EH (cell line): ENCODE measurements at regions not wholly inside any gene's neighbourhood (a gene's known extent, or its start where the extent isn't known, plus 50 kb on each side); places are given as distances from the start of the nearest gene placed in this dataset.
"Not testable (repeated sequence)": the region's sequence is repeated elsewhere in the genome, so short reads cannot be mapped to it uniquely, and the experiment has no call there.

ENCODE experiments used
- DNase-seq: peaks from one replicate; pipeline ENCODE4 v3.0.0-alpha.2; 2015; ENCODE audit warnings: low read depth

GRCh38 chr11:134494395-134494794 lies 82.4 kb upstream of the B3GAT1 start:
- DNase-seq = not testable (repeated sequence)

GRCh38 chr11:134492411-134492810 lies 80.4 kb upstream of the B3GAT1 start:
- DNase-seq = not testable (repeated sequence)

GRCh38 chr11:134489728-134490127 lies 77.7 kb upstream of the B3GAT1 start:
- DNase-seq = no peak

GRCh38 chr11:134488913-134489312 lies 76.9 kb upstream of the B3GAT1 start:
- no peak for DNase-seq

GRCh38 chr11:134488512-134488911 lies 76.5 kb upstream of the B3GAT1 start:
- DNase-seq = no peak

- no peak for DNase-seq
Measured at GRCh38 chr11:134487696-134488095, 75.7 kb upstream of the B3GAT1 start.

- DNase-seq = no peak
Measured at GRCh38 chr11:134486704-134487103, 74.7 kb upstream of the B3GAT1 start.

- DNase-seq = no peak
Measured at GRCh38 chr11:134486106-134486505, 74.1 kb upstream of the B3GAT1 start.

DNA sequence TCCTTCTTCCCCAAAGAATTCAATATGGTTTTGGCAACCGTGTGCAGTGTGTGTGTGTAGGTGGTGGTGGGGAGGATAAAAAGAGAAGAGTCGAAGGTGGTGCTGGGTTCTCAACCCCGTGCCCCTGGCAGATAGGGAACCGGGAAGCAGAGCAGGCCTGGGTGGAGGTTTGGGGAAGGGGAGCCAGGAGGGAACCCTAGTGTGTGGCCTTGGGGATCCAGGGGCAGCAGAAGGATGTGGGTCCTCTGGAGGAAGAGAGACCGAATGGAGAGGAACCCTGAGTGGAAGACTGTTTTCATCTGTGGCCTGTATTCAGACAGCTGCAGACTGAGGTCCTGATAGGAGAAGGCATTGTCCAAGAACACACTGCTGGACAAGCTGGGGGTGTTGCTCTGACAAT lies 73.3 kb upstream of the B3GAT1 start:
- DNase-seq = no peak

GRCh38 chr11:134483857-134484256 lies 71.8 kb upstream of the B3GAT1 start:
- no peak for DNase-seq

GRCh38 chr11:134483291-134483690 lies 71.2 kb upstream of the B3GAT1 start:
- no peak for DNase-seq

DNA sequence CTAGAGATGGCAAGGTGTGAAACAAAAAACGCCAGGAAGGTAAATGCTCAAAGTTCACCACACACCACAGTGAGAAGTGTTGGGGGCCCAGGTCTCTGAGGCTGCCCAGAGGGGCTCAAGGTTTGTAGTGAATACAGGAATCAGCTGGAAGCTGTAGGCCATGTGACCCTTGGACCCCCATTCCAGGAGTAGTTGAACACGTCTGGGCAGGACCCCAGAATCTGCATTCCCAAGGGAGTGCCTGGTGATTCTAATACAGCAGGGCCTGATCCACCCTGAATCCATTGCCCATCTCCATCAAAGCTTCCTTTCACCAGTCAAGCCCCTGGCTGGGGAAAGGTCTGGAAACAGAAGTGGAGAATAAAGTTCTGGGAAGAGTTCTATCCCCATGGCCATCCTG lies 70.8 kb upstream of the B3GAT1 start:
- no peak for DNase-seq

DNA sequence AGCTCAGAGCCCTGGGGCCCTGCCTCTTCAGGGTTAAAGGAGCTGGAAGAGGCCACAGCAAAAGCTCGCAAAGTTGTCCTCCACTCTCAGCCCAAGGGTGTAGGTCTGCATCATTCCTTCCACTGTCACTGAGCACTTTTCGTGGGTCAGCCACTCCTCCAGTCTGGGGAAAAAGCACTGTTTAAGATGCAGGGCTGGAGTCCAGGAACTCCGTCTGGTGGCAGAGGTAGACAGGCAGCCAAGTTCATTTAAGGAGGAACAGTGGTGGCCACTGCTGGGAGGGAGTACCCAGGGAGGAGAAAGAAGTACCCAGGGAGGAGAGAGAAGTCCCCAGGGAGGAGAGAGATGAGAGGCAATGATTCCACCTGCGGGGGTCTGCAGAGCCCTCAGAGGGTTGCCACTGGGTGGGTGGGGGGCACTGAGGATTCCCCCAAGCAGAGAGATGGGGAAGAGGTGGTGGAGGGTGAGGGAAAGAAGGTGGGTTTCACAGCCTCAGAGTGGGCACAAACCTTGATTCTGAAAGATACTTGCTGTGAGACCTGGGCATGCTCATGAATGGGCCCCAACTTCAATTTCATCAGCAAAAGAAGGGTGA lies 70.0 kb upstream of the B3GAT1 start:
- no peak for DNase-seq

DNA sequence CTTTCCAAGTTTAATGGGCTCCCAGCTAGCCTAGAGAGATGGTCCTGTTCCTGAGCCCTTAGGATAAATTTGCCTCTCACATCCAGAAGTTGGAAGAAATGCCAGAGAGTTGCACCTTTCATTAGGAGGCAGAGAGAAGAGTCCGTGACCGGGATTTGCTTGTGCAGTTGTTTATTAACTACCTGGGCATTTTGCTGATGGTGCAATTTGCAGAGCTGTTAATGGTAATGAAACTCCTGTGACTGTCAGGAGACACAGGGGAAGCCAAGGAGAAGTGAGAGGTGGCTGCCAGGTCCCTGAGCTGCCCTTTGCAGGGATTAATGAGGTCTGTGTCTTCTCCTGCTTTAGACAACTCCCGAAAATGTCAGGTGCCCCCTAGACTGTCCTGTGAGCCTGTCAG lies 69.1 kb upstream of the B3GAT1 start:
- no peak for DNase-seq

DNA sequence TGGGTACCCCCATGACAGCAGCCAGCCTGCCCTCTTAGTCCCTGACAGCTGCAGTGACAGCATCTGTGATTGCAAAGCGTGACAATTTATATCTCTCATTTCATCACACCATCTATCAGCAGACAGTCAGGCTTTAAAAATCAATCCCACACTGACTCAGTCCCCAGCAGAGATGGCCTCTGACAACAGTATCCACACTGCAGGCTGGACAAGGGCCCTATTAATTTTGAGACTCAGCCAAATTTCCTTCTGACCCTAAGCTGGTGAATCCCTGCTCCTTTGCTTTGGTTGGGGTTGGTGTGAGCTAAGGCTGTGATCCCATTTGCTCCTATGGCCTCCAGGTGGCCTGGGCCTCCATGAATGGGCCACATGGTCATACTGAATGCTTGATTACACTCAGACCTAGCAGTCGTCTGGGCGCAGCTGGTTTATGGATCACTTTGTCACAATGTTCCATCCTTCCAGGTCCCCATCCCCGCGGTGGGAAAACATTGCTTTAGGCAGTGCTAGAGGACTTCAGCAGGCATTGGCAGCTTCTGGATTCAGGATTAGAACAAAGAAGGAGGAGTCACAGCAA lies 68.2 kb upstream of the B3GAT1 start:
- DNase-seq = no peak

GRCh38 chr11:134479206-134480135 lies 67.4 kb upstream of the B3GAT1 start:
- no peak for DNase-seq

DNA sequence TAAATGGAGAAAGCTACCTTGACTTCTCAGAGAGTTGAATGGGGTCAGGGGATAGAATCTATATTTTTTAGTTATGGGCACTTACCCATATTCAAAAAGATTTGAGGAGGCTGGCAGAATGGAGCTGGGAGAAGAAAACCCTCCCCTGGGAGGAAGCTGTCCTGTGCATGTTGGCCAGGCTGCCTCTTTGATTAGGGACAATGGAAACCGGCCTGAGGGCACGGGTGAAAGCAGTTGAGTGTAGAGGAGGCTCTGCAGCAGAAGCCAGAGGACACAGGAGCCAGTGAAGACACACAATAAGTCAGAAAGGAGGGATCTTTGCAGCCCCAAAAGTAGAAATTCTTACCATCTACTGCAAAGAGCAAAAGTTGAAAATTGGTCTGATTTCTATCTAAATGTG lies 66.6 kb upstream of the B3GAT1 start:
- no peak for DNase-seq

GRCh38 chr11:134478176-134478575 lies 66.1 kb upstream of the B3GAT1 start:
- no peak for DNase-seq

GRCh38 chr11:134477486-134477885 lies 65.4 kb upstream of the B3GAT1 start:
- DNase-seq = no peak

- DNase-seq = no peak
Measured at GRCh38 chr11:134476435-134477021, 64.5 kb upstream of the B3GAT1 start.

DNA sequence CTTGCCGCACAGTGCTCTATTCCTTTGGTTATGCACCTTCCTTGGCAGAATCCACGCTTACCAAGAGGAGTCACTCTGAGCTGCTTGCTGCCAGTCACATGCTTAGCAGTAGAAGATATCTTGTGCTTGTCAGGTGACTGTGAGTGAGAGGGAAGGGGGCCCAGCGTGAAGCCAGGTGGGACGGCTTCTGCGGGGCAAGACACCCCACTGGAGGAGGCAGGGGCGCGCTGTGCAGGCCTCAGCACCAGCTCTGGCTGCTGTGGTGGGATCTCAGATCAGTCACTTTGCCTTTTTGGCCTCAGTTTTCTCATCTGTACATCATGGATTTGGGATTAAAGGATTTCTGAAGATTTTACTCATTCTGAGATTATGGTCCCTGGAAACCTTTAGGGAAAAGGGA lies 63.9 kb upstream of the B3GAT1 start:
- DNase-seq = no peak

DNA sequence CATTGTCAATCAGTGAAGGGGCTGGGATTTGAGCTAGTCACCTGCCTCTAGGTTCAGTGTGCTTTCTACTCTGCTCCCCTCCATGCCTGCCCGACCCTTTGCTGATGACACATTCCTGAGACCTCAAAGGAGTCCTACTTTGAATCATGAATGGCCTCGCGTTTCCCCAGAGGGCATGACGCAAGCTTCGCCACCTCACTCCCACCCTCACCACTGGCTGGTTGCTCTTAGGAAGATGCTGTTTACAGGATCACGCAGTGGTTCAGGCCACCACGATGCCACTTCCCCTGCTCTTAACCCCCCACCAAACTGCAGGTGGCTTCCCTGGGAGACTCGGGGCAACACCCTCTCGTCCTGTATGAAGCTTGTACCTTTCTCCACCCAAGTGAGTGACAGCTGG lies 62.9 kb upstream of the B3GAT1 start:
- DNase-seq = no peak
